HCEC 1CT (cell line): ENCODE measurements at regions not wholly inside any gene's neighbourhood (a gene's known extent, or its start where the extent isn't known, plus 50 kb on each side); places are given as distances from the start of the nearest gene placed in this dataset.
"Not testable (repeated sequence)": the region's sequence is repeated elsewhere in the genome, so short reads cannot be mapped to it uniquely, and the experiment has no call there.

Experiments used
- DNase-seq: peaks from one replicate; pipeline ENCODE4 v3.0.0-alpha.2; 2017

GRCh38 chr6:137810554-137811120, 56.4 kb upstream of the TNFAIP3 start:
- DNase-seq, result no peak

DNA sequence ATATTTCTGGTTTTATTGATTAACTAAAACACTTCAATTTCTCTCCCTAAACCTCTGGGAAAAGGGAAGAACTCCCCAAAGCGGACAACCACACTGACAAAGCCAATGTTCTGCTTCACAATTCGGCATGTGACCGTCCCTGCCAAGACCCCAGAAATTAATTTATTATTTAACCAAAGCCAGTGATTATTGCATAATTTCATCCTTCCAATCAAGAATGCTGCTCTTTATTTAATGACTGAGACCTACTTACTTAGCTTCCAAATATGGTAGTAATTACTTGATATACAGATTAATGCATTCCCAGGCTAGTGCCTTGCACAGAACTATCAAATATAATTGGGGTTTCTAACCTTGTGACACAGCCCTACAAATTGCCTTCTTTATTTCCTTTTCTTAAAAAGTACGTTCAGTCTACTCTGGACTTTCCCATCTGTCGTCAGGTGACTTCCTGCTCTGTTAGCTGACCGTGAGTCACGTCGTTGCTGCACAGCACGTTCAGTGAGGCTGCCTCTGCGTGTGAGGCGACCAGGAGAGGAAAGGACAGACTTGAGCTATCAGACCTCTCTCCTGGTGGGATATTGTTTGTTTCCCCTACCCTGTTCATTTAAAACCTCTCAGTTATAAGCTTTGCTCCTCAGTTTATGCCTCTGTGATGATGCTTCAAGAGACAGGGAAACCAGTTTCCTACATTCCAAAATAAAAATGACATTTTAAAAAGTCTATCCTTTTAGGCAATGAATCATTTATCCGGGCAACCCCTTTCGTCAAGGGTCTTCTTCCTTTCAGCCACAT, 55.7 kb upstream of the TNFAIP3 start:
- DNase-seq, result peak; percentile 78

GRCh38 chr6:137811916-137812553, 55.0 kb upstream of the TNFAIP3 start:
- no peak for DNase-seq

DNA sequence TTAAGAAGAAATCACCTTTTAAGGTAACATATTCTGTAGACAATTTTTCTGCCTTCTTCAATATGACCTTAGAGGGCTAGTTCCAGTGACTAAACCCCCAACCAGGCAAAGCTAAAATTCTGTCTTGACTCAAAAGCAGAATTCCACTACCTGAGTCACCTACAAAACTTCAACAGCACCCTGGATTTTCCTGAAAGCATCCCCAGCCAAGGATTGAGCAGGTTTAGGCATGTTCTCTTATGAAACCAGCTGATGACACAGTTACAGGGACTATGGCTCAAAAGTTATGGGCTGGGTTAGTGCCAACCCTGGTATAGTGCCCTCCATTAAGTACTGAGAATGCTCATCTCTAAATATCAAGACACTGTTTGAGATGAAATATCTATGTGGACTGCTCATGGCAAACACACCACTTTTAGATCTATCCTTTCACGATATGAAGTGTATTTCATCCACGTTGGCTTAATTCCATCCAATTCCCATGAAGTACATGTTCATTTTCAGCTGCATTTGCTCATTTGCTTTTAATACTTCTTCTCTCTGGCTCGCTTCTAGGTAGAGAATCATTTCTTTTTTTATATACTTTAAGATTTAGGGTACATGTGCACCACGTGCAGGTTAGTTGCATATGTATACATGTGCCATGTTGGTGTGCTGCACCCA, 53.6 kb upstream of the TNFAIP3 start:
- no peak for DNase-seq

- not testable (repeated sequence) for DNase-seq
Observed at GRCh38 chr6:137814030-137814429, 53.0 kb upstream of the TNFAIP3 start.

- no peak for DNase-seq
Observed at GRCh38 chr6:137815692-137816091, 51.4 kb upstream of the TNFAIP3 start.

- DNase-seq, result no peak
Observed at GRCh38 chr6:137816133-137816579, 50.9 kb upstream of the TNFAIP3 start.

GRCh38 chr6:137816688-137817618, 50.1 kb upstream of the TNFAIP3 start:
- no peak for DNase-seq
